ENCODE measurements at regions not wholly inside any gene's neighbourhood (a gene's known extent, or its start where the extent isn't known, plus 50 kb on each side); places are given as distances from the start of the nearest gene placed in this dataset.
"Not testable (repeated sequence)": the region's sequence is repeated elsewhere in the genome, so short reads cannot be mapped to it uniquely, and the experiment has no call there.

DNA sequence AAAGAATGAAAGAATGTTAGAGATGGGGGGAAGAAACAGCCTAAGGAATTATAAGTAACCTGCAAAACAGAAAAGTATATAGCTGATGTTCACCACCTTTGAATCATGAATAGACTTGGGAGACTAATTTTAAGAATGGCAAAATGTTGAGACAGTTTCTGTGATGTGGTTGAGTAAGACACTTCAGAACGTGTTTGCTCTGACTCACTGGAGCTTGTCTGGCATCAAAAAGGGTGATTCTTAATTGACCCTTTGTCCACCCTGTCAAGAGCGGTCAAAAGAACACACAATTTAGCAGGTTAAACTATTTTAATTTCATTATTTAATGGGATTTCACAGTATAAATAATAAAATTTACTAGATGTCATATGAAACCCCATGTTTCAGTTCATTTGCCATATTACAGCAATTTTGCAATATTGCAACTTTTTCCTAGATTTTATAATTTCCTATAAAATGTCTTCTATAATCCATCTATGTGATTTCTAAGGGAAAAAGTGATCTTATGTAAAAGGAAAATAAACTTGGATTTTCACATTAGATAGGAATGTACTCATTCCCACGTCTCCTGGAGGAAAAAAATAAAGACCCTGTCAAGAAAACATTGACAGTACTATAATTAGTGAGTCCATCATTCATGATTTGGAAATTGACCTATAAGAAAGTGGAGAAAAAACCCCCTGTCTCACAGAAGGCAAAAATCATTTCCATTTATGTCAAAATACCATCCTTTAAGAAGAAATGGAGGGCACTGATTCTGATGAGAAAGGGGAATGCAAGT, 104.6 kb upstream of the ZNF658 start:
- H3K9me3 ChIP-seq (ENCODE audit: control insufficient read depth in 1 of 2, insufficient read depth in 1 of 2, low read depth in 1 of 2, low read length in 2 of 2); POLR2A ChIA-PET; H3K4me2 ChIP-seq (ENCODE audit: low read length); H3K9me2 ChIP-seq (ENCODE audit: insufficient read depth); H4K20me1 ChIP-seq (ENCODE audit: insufficient read depth); intact Hi-C loops (cut with micrococcal nuclease); H3K27ac ChIP-seq (ENCODE audit: low read depth, low read length); DNase-seq (ENCODE audit: low read depth, low spot score); CTCF ChIA-PET; BruUV-seq (replicated peaks); H3K4me3 ChIP-seq (replicated peaks in 1 of 2; ENCODE audit: low read depth in 1 of 2, low read length in 2 of 2); H3K4me1 ChIP-seq (ENCODE audit: control insufficient read depth in 1 of 2, insufficient read depth in 2 of 2, low read length in 2 of 2); H3K9ac ChIP-seq (ENCODE audit: low read length); H3K36me3 ChIP-seq (ENCODE audit: control insufficient read depth in 1 of 2, insufficient read depth in 2 of 2, low read length in 2 of 2); H3K27me3 ChIP-seq (ENCODE audit: insufficient read depth, low read length); H3K79me2 ChIP-seq (ENCODE audit: insufficient read depth, low read length); H2AFZ ChIP-seq (ENCODE audit: low read depth, low read length, poor library complexity, severe bottlenecking); RAD21 ChIA-PET (ENCODE audit: low non-redundant PET in 1 of 2, low total read pairs in 2 of 2, uncharacterized antibody in 2 of 2, unreplicated experiment in 2 of 2): not testable (repeated sequence)
- peak; percentile 82 for ATAC-seq

DNA sequence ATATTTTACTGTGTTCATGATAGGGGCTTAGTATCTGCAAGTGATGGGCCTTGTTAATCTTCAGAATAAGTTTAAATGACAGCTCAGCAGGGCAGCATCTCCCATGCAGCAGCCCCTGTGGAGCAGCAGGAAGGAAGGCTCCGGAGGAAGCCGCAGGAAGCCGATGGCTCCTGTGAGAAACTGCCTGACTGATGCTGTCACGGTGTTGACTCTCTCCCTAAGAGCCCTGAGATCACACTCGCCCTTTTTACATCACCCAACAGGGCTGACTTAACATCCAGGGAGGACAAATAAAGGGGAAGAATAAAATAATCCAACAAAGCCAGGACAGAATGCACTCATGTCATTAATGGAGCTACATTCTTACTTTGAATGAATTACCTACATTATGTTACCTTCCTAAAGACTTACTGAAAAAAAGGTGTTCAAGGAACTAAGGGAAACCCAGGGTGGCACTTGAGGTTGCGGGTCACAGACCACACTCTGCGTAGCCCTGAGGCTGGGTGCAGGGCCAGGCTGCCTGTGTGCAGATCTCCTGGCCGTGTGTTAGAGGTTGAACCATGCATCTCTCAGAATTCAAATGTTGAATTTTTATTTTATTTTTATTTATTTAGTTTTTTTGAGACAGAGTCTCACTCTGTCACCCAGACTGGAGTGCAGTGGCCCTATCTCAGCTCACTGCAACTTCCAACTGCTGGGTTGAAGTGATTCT, 102.5 kb upstream of the ZNF658 start:
- CTCF ChIA-PET; H3K9me3 ChIP-seq (ENCODE audit: control insufficient read depth in 1 of 2, insufficient read depth in 1 of 2, low read depth in 1 of 2, low read length in 2 of 2); intact Hi-C loops (cut with micrococcal nuclease); ATAC-seq; H3K27ac ChIP-seq (ENCODE audit: low read depth, low read length); H3K27me3 ChIP-seq (ENCODE audit: insufficient read depth, low read length); H3K36me3 ChIP-seq (ENCODE audit: control insufficient read depth in 1 of 2, insufficient read depth in 2 of 2, low read length in 2 of 2); H3K9me2 ChIP-seq (ENCODE audit: insufficient read depth); H3K79me2 ChIP-seq (ENCODE audit: insufficient read depth, low read length); H3K4me1 ChIP-seq (ENCODE audit: control insufficient read depth in 1 of 2, insufficient read depth in 2 of 2, low read length in 2 of 2); RAD21 ChIA-PET (ENCODE audit: low non-redundant PET in 1 of 2, low total read pairs in 2 of 2, uncharacterized antibody in 2 of 2, unreplicated experiment in 2 of 2); H3K4me3 ChIP-seq (replicated peaks in 1 of 2; ENCODE audit: low read depth in 1 of 2, low read length in 2 of 2); POLR2A ChIA-PET; BruUV-seq (replicated peaks); DNase-seq (ENCODE audit: low read depth, low spot score); H3K4me2 ChIP-seq (ENCODE audit: low read length); H2AFZ ChIP-seq (ENCODE audit: low read depth, low read length, poor library complexity, severe bottlenecking); H4K20me1 ChIP-seq (ENCODE audit: insufficient read depth); H3K9ac ChIP-seq (ENCODE audit: low read length): not testable (repeated sequence)

DNA sequence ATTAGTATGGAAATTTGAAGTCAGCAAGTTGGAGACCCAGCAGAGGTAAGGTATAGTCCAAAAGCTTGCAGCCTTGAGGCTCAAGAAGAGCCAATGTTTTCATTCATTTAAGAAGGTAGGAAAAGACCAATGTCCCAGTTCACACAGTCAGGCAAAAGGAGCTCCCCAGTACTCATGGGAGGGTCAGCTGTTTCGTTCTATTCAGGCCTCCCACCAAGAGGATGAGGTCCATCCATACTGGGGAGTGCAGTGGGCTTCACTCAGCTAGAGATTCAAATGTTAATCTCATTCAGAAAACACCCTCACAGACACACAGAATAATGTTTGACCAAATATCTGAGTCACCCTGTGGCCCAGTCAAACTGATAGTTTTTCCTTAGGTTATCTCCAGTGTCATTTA, 96.9 kb upstream of the ZNF658 start:
- CTCF ChIA-PET; ATAC-seq; DNase-seq (ENCODE audit: low read depth, low spot score); H3K27me3 ChIP-seq (ENCODE audit: insufficient read depth, low read length); H3K9me3 ChIP-seq (ENCODE audit: control insufficient read depth in 1 of 2, insufficient read depth in 1 of 2, low read depth in 1 of 2, low read length in 2 of 2); H3K4me2 ChIP-seq (ENCODE audit: low read length); H3K36me3 ChIP-seq (ENCODE audit: control insufficient read depth in 1 of 2, insufficient read depth in 2 of 2, low read length in 2 of 2); H3K4me3 ChIP-seq (replicated peaks in 1 of 2; ENCODE audit: low read depth in 1 of 2, low read length in 2 of 2); H3K9me2 ChIP-seq (ENCODE audit: insufficient read depth); H3K27ac ChIP-seq (ENCODE audit: low read depth, low read length); H3K4me1 ChIP-seq (ENCODE audit: control insufficient read depth in 1 of 2, insufficient read depth in 2 of 2, low read length in 2 of 2); RAD21 ChIA-PET (ENCODE audit: low non-redundant PET in 1 of 2, low total read pairs in 2 of 2, uncharacterized antibody in 2 of 2, unreplicated experiment in 2 of 2); BruUV-seq (replicated peaks); H3K9ac ChIP-seq (ENCODE audit: low read length); H4K20me1 ChIP-seq (ENCODE audit: insufficient read depth); intact Hi-C loops (cut with micrococcal nuclease); H2AFZ ChIP-seq (ENCODE audit: low read depth, low read length, poor library complexity, severe bottlenecking); H3K79me2 ChIP-seq (ENCODE audit: insufficient read depth, low read length); POLR2A ChIA-PET: not testable (repeated sequence)

GRCh38 chr9:66810247-66810646, 90.3 kb upstream of the ZNF658 start:
- H3K9me3 ChIP-seq (ENCODE audit: control insufficient read depth in 1 of 2, insufficient read depth in 1 of 2, low read depth in 1 of 2, low read length in 2 of 2); H4K20me1 ChIP-seq (ENCODE audit: insufficient read depth); H3K4me1 ChIP-seq (ENCODE audit: control insufficient read depth in 1 of 2, insufficient read depth in 2 of 2, low read length in 2 of 2); ATAC-seq; H3K9me2 ChIP-seq (ENCODE audit: insufficient read depth); POLR2A ChIA-PET; H3K36me3 ChIP-seq (ENCODE audit: control insufficient read depth in 1 of 2, insufficient read depth in 2 of 2, low read length in 2 of 2); CTCF ChIA-PET; RAD21 ChIA-PET (ENCODE audit: low non-redundant PET in 1 of 2, low total read pairs in 2 of 2, uncharacterized antibody in 2 of 2, unreplicated experiment in 2 of 2); H3K79me2 ChIP-seq (ENCODE audit: insufficient read depth, low read length); H3K4me3 ChIP-seq (replicated peaks in 1 of 2; ENCODE audit: low read depth in 1 of 2, low read length in 2 of 2); intact Hi-C loops (cut with micrococcal nuclease); DNase-seq (ENCODE audit: low read depth, low spot score); BruUV-seq (replicated peaks); H3K4me2 ChIP-seq (ENCODE audit: low read length); H3K9ac ChIP-seq (ENCODE audit: low read length); H3K27ac ChIP-seq (ENCODE audit: low read depth, low read length); H2AFZ ChIP-seq (ENCODE audit: low read depth, low read length, poor library complexity, severe bottlenecking); H3K27me3 ChIP-seq (ENCODE audit: insufficient read depth, low read length): not testable (repeated sequence)

Measured in HCT116 (cell line).